Loucy (cell line): ENCODE measurements at regions not wholly inside any gene's neighbourhood (a gene's known extent, or its start where the extent isn't known, plus 50 kb on each side); places are given as distances from the start of the nearest gene placed in this dataset.

ENCODE experiments used
- H2AFZ ChIP-seq: fragments of 200-600 bp; sonication (generic); 2 replicates; pipeline ENCODE4 v1.6.0; 2016; ENCODE audit warnings: antibody characterized with exemption, mild to moderate bottlenecking, low read length, moderate library complexity
- H3F3A ChIP-seq: fragments of 200-600 bp; 2 replicates; pipeline ENCODE4 v1.6.0; 2016; ENCODE audit warnings: antibody characterized with exemption, low read depth, mild to moderate bottlenecking
- H3K27me3 ChIP-seq: fragments of 200-600 bp; sonication (generic); 2 replicates; pipeline ENCODE4 v1.6.1; 2014; ENCODE audit warnings: low read length, mild to moderate bottlenecking; ENCODE audit not compliant: insufficient read depth, poor library complexity, severe bottlenecking
- H3K36me3 ChIP-seq: fragments of 200-600 bp; sonication (generic); 2 replicates; pipeline ENCODE4 v1.6.1; 2016; ENCODE audit warnings: low read length; ENCODE audit not compliant: insufficient read depth
- H3K4me1 ChIP-seq: fragments of 200-600 bp; sonication (generic); 2 replicates; pipeline ENCODE4 v1.5.1; 2014; ENCODE audit warnings: low read length, mild to moderate bottlenecking; ENCODE audit not compliant: insufficient read depth, poor library complexity, severe bottlenecking
- H3K4me2 ChIP-seq: fragments of 200-600 bp; sonication (generic); 2 replicates; pipeline ENCODE4 v1.6.0; 2014; ENCODE audit warnings: antibody characterized with exemption, low read length, low read depth, mild to moderate bottlenecking; ENCODE audit not compliant: poor library complexity, severe bottlenecking
- H3K4me3 ChIP-seq: fragments of 200-600 bp; sonication (generic); 2 replicates; pipeline ENCODE4 v1.5.1; 2014; ENCODE audit warnings: low read length, mild to moderate bottlenecking, mixed read lengths; ENCODE audit not compliant: poor library complexity, severe bottlenecking
- H3K79me2 ChIP-seq: fragments of 200-600 bp; sonication (generic); 2 replicates; pipeline ENCODE4 v1.6.1; 2014; ENCODE audit warnings: low read length; ENCODE audit not compliant: insufficient read depth
- H3K9ac ChIP-seq: fragments of 200-600 bp; sonication (generic); 2 replicates; pipeline ENCODE4 v1.6.0; 2014; ENCODE audit warnings: mild to moderate bottlenecking, low read depth, low read length, moderate library complexity; ENCODE audit not compliant: poor library complexity, severe bottlenecking
- H3K9me2 ChIP-seq: fragments of 200-600 bp; sonication (generic); replicated peaks from 2 replicates; pipeline ENCODE4 v1.6.1; 2016; ENCODE audit warnings: low read depth, low read length, mixed read lengths
- H3K9me3 ChIP-seq: fragments of 200-600 bp; sonication (generic); 2 replicates; pipeline ENCODE4 v1.6.1; 2014; ENCODE audit warnings: mild to moderate bottlenecking, antibody characterized with exemption, low read length, low read depth; ENCODE audit not compliant: insufficient read depth
- H4K20me1 ChIP-seq: fragments of 200-600 bp; sonication (generic); 2 replicates; pipeline ENCODE4 v1.6.0; 2014; ENCODE audit warnings: antibody characterized with exemption, low read length, mild to moderate bottlenecking; ENCODE audit not compliant: insufficient read depth, poor library complexity, severe bottlenecking
- CTCF ChIP-seq: fragments of 200-600 bp; sonication (generic); conservative IDR thresholded peaks from 2 replicates; pipeline ENCODE4 v1.5.1; 2014; ENCODE audit warnings: mild to moderate bottlenecking, antibody characterized with exemption, low read length
- EZH2phosphoT487 ChIP-seq: fragments of 200-600 bp; IDR thresholded peaks from 2 replicates; pipeline ENCODE4 v1.6.1; 2018; ENCODE audit warnings: antibody characterized with exemption, mild to moderate bottlenecking, moderate library complexity, borderline replicate concordance

GRCh38 chr17:65417406-65418221, 143.8 kb downstream of the AXIN2 start:
- no peaks in the 10 kb centered on the region for H3K36me3 ChIP-seq
- H3K27me3 ChIP-seq = no peaks in the 10 kb centered on the region
- no peak overlapping the region for H3K9ac ChIP-seq
- TF ChIP-seq EZH2phosphoT487 = no peak
- TF ChIP-seq CTCF = no peak
- H4K20me1 ChIP-seq = no peaks in the 10 kb centered on the region
- no peak overlapping the region for H3K4me2 ChIP-seq
- no peaks in the 10 kb centered on the region for H3F3A ChIP-seq
- H3K4me1 ChIP-seq = no peaks in the 10 kb centered on the region
- no peak overlapping the region for H2AFZ ChIP-seq
- H3K9me2 ChIP-seq = no peaks in the 10 kb centered on the region
- no peaks in the 10 kb centered on the region for H3K9me3 ChIP-seq
- no peaks in the 10 kb centered on the region for H3K79me2 ChIP-seq
- no peak overlapping the region for H3K4me3 ChIP-seq

- Histone ChIP-seq H3K9me2 (no peaks in the 10 kb centered on the region), H3F3A (no peaks in the 10 kb centered on the region), H4K20me1 (no peaks in the 10 kb centered on the region), H3K4me2 (no peak overlapping the region), H3K9ac (no peak overlapping the region), H3K27me3 (no peaks in the 10 kb centered on the region), H3K4me1 (no peaks in the 10 kb centered on the region), H3K79me2 (no peaks in the 10 kb centered on the region), H2AFZ (no peak overlapping the region), H3K4me3 (no peak overlapping the region), H3K9me3 (no peaks in the 10 kb centered on the region), H3K36me3 (no peaks in the 10 kb centered on the region)
- no peak for TF ChIP-seq CTCF
- no peak for TF ChIP-seq EZH2phosphoT487
Observed at GRCh38 chr17:65415991-65416390, 145.5 kb downstream of the AXIN2 start.

- Histone ChIP-seq H2AFZ (no peak overlapping the region), H3K4me2 (no peak overlapping the region), H3K9me3 (no peaks in the 10 kb centered on the region), H3K4me3 (no peak overlapping the region), H4K20me1 (no peaks in the 10 kb centered on the region), H3K27me3 (no peaks in the 10 kb centered on the region), H3K4me1 (no peaks in the 10 kb centered on the region), H3K9ac (no peak overlapping the region), H3F3A (no peaks in the 10 kb centered on the region), H3K36me3 (no peaks in the 10 kb centered on the region), H3K79me2 (no peaks in the 10 kb centered on the region), H3K9me2 (no peaks in the 10 kb centered on the region)
- TF ChIP-seq EZH2phosphoT487 = no peak
- TF ChIP-seq CTCF = no peak
Observed at GRCh38 chr17:65413390-65413789, 148.1 kb downstream of the AXIN2 start.
